Urinary bladder (tissue), 3 donors: ENCODE measurements at regions not wholly inside any gene's neighbourhood (a gene's known extent, or its start where the extent isn't known, plus 50 kb on each side); places are given as distances from the start of the nearest gene placed in this dataset.
A peak's percentile ranks its signal among the peaks of the same experiment; 100 is the strongest.
"Not testable (repeated sequence)": the region's sequence is repeated elsewhere in the genome, so short reads cannot be mapped to it uniquely, and the experiment has no call there.

ENCODE experiments used
- DNase-seq: peaks from one replicate; pipeline ENCODE4 v3.0.0-alpha.2; 2015; ENCODE audit errors: extremely low spot score
- H3K27ac ChIP-seq: one replicate; pipeline ENCODE4 v1.5.1; 2013; ENCODE audit warnings: low read depth, mild to moderate bottlenecking, moderate library complexity
- H3K36me3 ChIP-seq: one replicate; pipeline ENCODE4 v1.6.1; 2013; ENCODE audit warnings: mild to moderate bottlenecking, moderate library complexity; ENCODE audit not compliant: insufficient read depth
- H3K4me1 ChIP-seq: one replicate; pipeline ENCODE4 v1.6.1; 2013; ENCODE audit warnings: mild to moderate bottlenecking, moderate library complexity; ENCODE audit not compliant: insufficient read depth
- H3K4me3 ChIP-seq: one replicate; pipeline ENCODE4 v1.5.1; 2013; ENCODE audit warnings: low read depth, low read length
- WGBS: extraction: QIAGEN DNeasy Blood & Tissue Kit; methylation state at CpG from one replicate; pipeline ENCODE4 v1.1.7; 2013; 5-methylcytosine and 5-hydroxymethylcytosine counted together
- donor health status: healthy with polysubstance abuse.
- donor health status: healthy.

DNA sequence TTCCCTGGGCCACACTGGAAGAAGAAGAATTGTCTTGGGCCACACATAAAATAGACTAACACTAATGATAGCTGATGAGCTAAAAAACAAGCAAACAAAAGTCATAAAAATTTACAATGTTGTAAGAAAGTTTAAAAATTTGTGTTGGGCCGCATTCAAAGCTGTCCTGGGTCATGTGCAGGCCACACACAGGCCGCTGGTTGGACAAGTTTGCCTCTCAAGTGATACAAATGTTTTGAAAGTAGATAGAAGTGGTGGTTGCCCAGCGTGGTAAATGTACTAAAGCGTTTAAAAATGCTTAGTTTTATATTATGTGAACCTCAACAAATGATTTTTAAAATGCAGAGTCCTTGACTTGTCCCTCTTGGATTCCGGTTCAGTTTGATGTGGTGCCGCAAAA is 94.9 kb upstream of the TBCA start:
- WGBS: 93% methylated on average over 6 of the region's 6 CpGs

DNA sequence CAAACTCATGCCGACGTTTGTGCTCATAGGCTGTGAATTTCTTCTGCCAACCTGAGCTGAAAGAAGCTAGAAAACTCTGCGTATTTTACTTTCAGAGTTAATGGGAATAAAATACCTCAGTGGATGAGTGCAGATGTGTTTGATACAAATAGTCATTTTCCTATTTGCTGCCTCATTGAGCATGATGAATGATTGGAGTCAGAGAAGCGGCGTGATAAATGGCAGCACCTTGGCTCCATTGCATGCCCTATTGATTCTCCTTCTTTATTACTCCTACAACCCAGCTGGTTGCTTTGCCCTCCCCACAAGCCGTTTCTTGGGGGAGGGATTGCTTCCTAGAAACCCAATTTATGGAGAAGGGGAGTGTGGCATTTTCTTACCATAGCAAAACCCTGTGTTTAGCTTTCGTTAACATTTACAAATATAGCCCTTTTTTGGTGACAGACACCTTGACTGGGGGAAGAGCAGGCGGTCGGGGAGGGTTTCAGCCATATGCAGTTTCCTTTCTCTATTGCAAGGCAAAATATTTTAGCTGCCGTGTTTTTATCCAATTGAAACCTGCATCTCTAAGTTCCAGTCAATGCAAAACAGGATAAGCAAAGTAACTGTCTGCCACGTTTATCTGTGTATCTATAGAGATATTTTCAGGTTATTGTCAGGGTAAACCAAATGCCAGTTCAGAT is 93.1 kb upstream of the TBCA start:
- H3K36me3 ChIP-seq: no peaks in the 10 kb centered on the region
- WGBS: 75% methylated on average over 11 of the region's 11 CpGs
- DNase-seq: no peak
- H3K4me3 ChIP-seq: no peak overlapping the region
- H3K4me1 ChIP-seq: no peaks in the 10 kb centered on the region
- no peak overlapping the region for H3K27ac ChIP-seq

More for the DNA sequence above, 94.9 kb upstream of the TBCA start:
- Histone ChIP-seq H3K4me1 (no peaks in the 10 kb centered on the region), H3K36me3 (no peaks in the 10 kb centered on the region), H3K4me3 (no peak overlapping the region), H3K27ac (no peak overlapping the region)
- no peak for DNase-seq

DNA sequence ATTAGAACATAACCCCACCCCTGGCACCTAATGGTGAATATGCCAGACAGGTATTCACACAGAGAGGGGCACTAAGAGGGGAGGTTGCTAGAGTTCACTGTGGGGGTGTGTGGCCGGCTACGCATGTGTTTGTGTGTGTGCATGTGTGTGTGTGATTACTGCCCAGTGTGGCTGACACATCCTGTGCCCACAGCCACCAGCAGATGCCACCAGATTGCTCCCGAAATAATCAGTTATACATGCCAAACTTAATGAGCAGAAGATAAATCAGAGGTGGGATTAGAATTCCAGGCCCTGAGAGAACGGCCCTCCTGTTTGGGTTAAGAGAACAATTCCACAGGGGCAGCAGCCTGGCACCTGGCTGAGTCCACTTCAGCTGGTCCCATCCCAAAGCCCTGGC is 91.8 kb upstream of the TBCA start:
- WGBS: 79% methylated on average over 4 of the region's 4 CpGs
- H3K36me3 ChIP-seq: no peaks in the 10 kb centered on the region
- DNase-seq: no peak
- no peak overlapping the region for H3K27ac ChIP-seq
- no peaks in the 10 kb centered on the region for H3K4me1 ChIP-seq
- H3K4me3 ChIP-seq: no peak overlapping the region

DNA sequence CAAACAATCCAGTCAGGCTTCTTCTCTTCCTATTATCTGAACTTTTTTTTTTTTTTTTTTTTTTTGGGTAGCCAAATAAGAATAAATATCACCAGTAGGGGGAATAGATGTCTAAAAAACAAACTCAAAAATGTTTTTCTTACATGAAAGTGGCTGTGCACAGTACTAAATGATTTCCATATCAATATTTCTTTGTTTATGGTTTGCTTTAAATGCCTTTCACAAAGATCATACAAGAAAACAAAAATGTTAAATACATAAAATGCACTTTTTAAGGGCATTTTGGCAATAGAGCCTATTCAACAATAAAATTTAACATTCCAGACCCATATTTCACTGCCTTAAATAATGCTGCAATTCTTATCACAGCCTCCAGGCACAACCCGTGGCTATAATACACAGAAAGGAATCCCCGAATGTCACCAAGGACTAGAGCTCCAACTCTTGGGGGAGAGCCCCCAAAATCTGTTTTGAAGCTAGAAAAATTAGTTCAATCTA is 91.1 kb upstream of the TBCA start:
- Histone ChIP-seq H3K36me3 (no peaks in the 10 kb centered on the region), H3K4me3 (no peak overlapping the region), H3K27ac (no peak overlapping the region), H3K4me1 (no peaks in the 10 kb centered on the region)
- 30% methylated on average over 2 of the region's 2 CpGs for WGBS
- no peak for DNase-seq

DNA sequence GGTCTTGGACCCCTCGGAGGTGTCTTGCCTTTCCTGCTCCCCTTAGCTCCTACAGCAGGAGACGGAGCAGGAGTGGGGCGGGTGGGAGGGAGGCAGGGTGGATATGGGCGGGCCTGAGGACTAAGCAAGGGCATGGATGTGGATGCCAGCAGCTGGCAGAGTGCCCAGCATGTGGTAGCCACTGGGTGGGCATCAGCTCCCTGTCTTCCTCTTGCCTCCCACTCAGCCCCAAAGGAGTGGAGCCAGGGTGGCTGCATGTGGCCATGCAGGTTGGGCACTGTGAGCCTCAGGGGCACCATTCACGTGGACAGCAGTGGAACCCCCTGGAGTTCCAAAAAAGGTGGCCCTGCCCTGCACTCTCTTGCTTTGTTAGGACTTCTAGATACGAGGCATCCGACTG is 90.1 kb upstream of the TBCA start:
- 84% methylated on average over 7 of the region's 7 CpGs for WGBS
- no peak for DNase-seq
- Histone ChIP-seq H3K4me3 (no peak overlapping the region), H3K27ac (no peak overlapping the region), H3K4me1 (no peaks in the 10 kb centered on the region), H3K36me3 (no peaks in the 10 kb centered on the region)

DNA sequence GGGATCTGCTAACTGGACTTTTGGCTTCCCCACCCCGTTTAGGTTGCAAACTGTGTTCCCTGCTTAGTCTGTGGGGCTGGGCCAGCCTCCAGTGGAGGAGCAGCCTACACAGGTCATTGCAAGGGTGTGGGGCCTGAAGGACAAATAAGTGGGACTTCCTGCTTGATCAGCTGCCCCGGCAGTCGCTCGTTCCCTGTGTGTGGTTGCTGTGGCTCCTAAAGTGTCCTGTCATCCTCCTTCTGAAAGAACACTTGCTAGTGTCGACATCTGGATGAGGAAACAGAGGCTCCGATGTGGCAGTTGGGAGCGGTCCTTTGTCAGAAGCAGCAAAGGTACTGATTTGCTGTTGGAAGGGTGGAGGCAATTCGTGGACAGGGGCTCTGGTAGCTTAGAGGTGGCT is 88.9 kb upstream of the TBCA start:
- no peaks in the 10 kb centered on the region for H3K36me3 ChIP-seq
- H3K4me1 ChIP-seq: no peaks in the 10 kb centered on the region
- WGBS: 72% methylated on average over 8 of the region's 8 CpGs
- no peak overlapping the region for H3K27ac ChIP-seq
- DNase-seq: no peak
- H3K4me3 ChIP-seq: no peak overlapping the region

DNA sequence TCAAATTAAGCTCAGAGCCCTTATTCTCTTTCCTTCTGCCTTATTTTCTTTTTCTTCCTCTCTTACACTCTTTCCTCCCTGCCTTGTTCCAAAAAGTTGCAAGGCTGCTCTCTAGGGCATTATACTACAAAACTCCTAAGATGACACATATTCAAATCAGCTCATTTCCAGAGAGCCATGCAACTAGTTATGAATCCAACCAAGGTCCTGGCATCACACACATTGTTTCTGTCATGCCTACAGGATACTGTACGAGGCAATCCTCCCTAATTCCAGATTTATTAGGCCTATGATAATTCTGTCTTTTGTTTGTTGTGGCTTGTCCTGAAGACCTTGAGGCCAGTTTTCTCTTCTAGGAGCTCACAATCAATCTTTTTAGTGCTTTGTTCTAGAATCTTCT is 87.0 kb upstream of the TBCA start:
- Histone ChIP-seq H3K4me1 (no peaks in the 10 kb centered on the region), H3K4me3 (no peak overlapping the region), H3K27ac (no peak overlapping the region), H3K36me3 (no peaks in the 10 kb centered on the region)
- DNase-seq: no peak
- WGBS: 33% methylated on average over 1 of the region's 1 CpG

DNA sequence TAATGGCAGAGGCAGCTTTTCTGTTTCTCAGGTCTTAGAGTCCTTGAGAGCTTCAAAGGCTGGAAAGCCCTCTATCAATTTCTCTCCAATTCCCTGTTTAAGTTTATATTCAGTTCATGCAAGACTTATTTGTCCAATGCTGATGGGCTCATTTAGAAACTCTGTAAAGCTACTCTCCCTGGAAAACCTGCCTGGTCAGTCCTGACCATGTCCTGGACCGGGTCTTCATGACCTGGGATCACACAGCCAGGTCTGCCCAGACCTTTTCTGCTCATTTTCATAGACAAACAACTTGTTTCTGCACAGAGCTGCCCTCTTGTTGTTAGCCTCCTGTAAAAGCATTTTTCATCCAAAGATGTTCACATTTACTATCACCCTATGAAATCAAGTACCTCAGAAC is 85.4 kb upstream of the TBCA start:
- Histone ChIP-seq H3K27ac (no peak overlapping the region), H3K4me1 (no peaks in the 10 kb centered on the region), H3K36me3 (no peaks in the 10 kb centered on the region), H3K4me3 (no peak overlapping the region)
- DNase-seq: no peak
- 97% methylated on average over 1 of the region's 1 CpG for WGBS

DNA sequence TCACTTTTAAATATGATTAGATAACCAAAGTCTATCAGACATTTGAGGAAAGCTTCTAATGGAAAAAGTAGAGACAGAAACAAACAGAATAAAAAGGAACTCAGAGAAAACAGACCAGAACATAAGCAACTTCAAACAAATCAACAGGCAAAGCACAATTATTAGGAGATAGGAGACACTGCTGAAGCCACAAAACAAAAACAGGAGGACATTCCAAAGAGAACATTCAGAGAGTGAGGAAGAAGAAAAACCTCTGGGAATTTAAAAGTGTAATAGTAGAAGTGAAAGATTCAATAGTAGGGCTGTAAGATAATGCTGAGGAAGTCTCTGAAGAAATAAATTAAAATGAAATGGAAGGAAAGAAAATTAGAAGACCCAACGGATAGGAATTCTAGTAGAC is 83.2 kb upstream of the TBCA start:
- no peak overlapping the region for H3K27ac ChIP-seq
- 79% methylated on average over 1 of the region's 1 CpG for WGBS
- no peak for DNase-seq
- no peaks in the 10 kb centered on the region for H3K36me3 ChIP-seq
- no peak overlapping the region for H3K4me3 ChIP-seq
- H3K4me1 ChIP-seq: no peaks in the 10 kb centered on the region

DNA sequence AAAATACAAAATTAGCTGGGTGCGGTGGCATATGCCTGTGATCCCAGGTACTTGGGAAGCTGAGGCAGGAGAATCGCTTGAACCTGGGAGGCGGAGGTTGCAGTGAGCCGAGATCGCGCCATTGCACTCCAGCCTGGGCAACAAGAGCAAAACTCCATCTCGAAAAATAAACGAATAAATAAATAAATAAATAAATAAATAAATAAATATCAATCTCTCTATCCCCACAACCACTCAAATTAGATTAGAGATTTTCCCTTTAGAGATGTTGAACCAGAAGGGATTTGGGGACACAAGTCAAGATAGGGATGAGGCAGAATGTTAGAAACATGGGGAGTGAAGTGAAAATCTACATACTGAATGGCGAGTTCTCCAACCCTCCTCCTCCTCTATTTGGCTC is 82.5 kb upstream of the TBCA start:
- WGBS: 95% methylated on average over 9 of the region's 9 CpGs
- H3K4me3 ChIP-seq, H3K27ac ChIP-seq, DNase-seq, H3K4me1 ChIP-seq, H3K36me3 ChIP-seq: not testable (repeated sequence)

DNA sequence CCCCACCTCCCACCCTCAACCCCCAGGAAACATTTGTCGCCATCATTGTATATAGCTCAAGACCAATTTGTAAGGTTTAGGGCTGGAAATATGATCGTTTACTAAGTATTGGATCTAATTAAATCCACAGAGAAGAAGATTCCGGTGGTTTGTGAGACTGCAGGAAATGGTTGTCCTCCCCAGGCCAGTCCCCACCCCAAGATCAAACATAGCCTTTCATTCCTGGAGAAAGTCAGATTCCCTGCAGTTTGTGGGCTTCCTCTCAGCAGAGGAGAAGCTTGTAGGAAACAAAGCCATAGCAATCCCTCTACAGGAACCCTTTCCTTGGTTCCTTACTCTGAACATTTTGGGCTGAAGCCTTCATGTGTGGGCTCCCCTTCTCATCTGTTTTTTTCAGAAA is 79.2 kb upstream of the TBCA start:
- Histone ChIP-seq H3K27ac (no peak overlapping the region), H3K4me1 (no peaks in the 10 kb centered on the region), H3K4me3 (no peak overlapping the region), H3K36me3 (no peaks in the 10 kb centered on the region)
- WGBS: 53% methylated on average over 3 of the region's 3 CpGs
- no peak for DNase-seq

DNA sequence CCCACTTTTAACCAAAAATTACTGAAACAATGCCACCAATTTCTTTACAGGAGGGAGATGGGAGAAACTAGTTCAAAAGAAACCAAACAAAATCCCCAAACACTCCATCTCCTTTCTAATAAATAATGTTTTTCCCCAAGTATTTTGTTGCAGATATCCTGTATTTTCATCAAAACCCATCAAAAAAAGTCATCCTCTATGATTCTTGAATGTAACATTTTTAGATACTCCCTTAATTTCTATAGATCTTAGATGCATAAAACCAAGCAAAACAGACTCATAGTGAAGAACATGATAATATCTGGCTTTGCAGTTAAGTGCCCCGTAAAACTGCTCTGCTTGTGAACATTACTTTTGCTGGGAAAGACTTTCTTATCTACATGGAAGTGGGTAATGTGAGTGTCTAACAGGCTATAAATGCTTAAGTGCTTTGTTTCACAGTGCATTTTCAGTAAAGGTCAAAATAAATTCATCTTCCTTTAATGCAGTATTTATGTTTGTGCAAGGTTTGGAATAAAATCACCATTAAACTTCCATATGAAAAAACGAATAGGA is 77.3 kb upstream of the TBCA start:
- Histone ChIP-seq H3K4me1 (no peaks in the 10 kb centered on the region), H3K4me3 (no peak overlapping the region), H3K27ac (no peak overlapping the region), H3K36me3 (no peaks in the 10 kb centered on the region)
- 12% methylated on average over 2 of the region's 2 CpGs for WGBS
- DNase-seq: peak; percentile 29

DNA sequence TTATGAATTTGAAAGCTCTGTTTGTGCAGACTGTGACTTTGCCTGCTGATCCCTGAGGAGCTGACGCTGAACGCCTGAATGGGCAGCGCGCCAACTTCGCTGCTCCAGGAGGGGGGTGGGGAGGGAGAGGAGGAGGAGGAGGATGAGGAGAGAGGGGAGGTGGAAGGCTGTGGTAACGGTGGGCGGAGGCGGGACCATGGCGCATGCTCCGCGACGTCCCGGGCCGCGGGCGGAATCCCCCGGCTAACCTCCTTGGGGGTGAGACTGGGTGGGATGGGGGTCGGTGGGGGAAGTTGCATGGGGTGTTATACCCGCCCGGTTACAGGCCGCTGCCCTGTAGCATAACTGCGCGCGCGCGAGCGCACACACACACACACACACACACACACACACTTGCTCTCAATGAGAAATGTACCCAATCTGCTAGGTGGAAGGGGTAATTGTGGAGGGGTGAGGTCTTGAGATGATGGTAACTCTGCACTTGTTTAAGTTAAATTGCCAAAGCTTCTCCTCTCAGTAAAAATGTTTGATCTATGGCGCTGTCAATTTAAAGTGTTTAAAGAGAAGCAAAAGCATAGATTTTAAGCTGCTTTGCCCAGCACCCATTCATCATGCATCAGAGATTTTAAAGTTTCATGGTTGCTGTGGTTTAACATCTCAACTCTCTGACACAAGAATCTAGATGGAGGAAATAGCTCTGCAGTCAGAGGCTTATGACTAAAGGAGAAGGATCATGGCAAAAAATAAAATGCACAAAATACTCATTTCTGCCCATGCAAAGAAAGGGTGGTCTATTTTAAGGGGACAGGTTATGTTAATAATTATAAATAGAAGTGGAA is 76.6 kb upstream of the TBCA start:
- under 1% methylated on average over 28 of the region's 28 CpGs for WGBS
- DNase-seq: no peak
- H3K36me3 ChIP-seq: no peaks in the 10 kb centered on the region
- H3K4me3 ChIP-seq: peak overlapping the region; percentile 55
- no peaks in the 10 kb centered on the region for H3K4me1 ChIP-seq
- no peak overlapping the region for H3K27ac ChIP-seq

DNA sequence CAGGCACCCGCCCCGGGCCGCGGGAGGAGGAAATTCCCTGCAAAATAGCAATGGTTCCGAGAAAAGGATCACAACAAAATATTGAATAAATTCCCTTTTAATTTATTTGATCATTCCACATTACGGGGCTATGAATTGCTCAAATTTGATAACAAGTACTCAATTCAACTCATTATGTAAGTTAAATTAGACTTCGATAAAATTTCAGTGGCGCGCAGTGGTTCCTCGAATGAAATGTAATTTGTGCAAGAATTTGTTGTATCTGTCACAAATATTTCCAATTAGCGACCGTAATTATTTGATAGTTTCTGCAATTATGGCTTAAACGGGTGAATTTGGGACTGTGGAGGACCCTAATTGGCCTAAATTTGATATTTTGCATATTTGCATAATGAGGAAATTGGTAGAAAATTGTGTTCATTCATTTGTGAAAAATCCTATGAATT is 76.0 kb upstream of the TBCA start:
- no peak overlapping the region for H3K27ac ChIP-seq
- H3K4me1 ChIP-seq: no peaks in the 10 kb centered on the region
- WGBS: 3% methylated on average over 13 of the region's 13 CpGs
- no peaks in the 10 kb centered on the region for H3K36me3 ChIP-seq
- H3K4me3 ChIP-seq: peak overlapping the region; percentile 55
- no peak for DNase-seq
